H9 (cell line): ENCODE measurements at regions not wholly inside any gene's neighbourhood (a gene's known extent, or its start where the extent isn't known, plus 50 kb on each side); places are given as distances from the start of the nearest gene placed in this dataset.
A peak's percentile ranks its signal among the peaks of the same experiment; 100 is the strongest.

Experiments used
- DNase-seq: peaks from one replicate; pipeline ENCODE4 v3.0.0-alpha.2; 2017
- H2AFZ ChIP-seq: one replicate; pipeline ENCODE4 v1.6.1; 2013; ENCODE audit warnings: mild to moderate bottlenecking, low read length, control low read depth, moderate library complexity
- H2AK5ac ChIP-seq: 2 replicates; pipeline ENCODE4 v1.6.1; 2013; ENCODE audit warnings: low read length, control low read depth, mixed read lengths; ENCODE audit not compliant: insufficient read length
- H2BK120ac ChIP-seq: one replicate; pipeline ENCODE4 v1.6.1; 2013; ENCODE audit warnings: low read depth, mild to moderate bottlenecking, low read length, control low read depth, inconsistent platforms; ENCODE audit not compliant: poor library complexity, severe bottlenecking
- H2BK12ac ChIP-seq: 2 replicates; pipeline ENCODE4 v1.6.1; 2013; ENCODE audit warnings: low read length, control low read depth, mixed read lengths, low read depth; ENCODE audit not compliant: insufficient read length
- H2BK15ac ChIP-seq: 2 replicates; pipeline ENCODE4 v1.6.1; 2013; ENCODE audit warnings: low read depth, low read length, control low read depth
- H2BK20ac ChIP-seq: one replicate; pipeline ENCODE4 v1.6.1; 2013; ENCODE audit warnings: low read depth, mild to moderate bottlenecking, low read length, control low read depth, inconsistent platforms; ENCODE audit not compliant: poor library complexity, severe bottlenecking
- H2BK5ac ChIP-seq: 2 replicates; pipeline ENCODE4 v1.6.1; 2013; ENCODE audit warnings: low read length, control low read depth, mixed read lengths; ENCODE audit not compliant: insufficient read length
- H3K14ac ChIP-seq: 2 replicates; pipeline ENCODE4 v1.6.1; 2013; ENCODE audit warnings: low read length, control low read depth; ENCODE audit not compliant: insufficient read depth
- H3K18ac ChIP-seq: 2 replicates; pipeline ENCODE4 v1.6.1; 2013; ENCODE audit warnings: low read depth, mild to moderate bottlenecking, mixed read lengths, low read length, control low read depth; ENCODE audit not compliant: insufficient read length
- H3K23ac ChIP-seq: 2 replicates; pipeline ENCODE4 v1.6.1; 2013; ENCODE audit warnings: low read length, control low read depth, mixed read lengths, low read depth; ENCODE audit not compliant: insufficient read length
- H3K23me2 ChIP-seq: 2 replicates; pipeline ENCODE4 v1.6.1; 2013; ENCODE audit warnings: low read depth, mild to moderate bottlenecking, mixed read lengths, low read length, control low read depth; ENCODE audit not compliant: insufficient read length, poor library complexity, severe bottlenecking
- H3K27ac ChIP-seq: 2 replicates; pipeline ENCODE4 v1.5.1; 2013; ENCODE audit warnings: low read length, control low read depth, mixed read lengths, low read depth; ENCODE audit not compliant: insufficient read length
- H3K27me3 ChIP-seq: 2 replicates; pipeline ENCODE4 v1.6.1; 2013; ENCODE audit warnings: low read length, control low read depth, inconsistent platforms; ENCODE audit not compliant: insufficient read depth
- H3K4ac ChIP-seq: 2 replicates; pipeline ENCODE4 v1.6.1; 2013; ENCODE audit warnings: low read depth, mild to moderate bottlenecking, control low read depth, inconsistent platforms, low read length, moderate library complexity
- H3K4me1 ChIP-seq: 2 replicates; pipeline ENCODE4 v1.6.1; 2013; ENCODE audit warnings: low read length, control low read depth, inconsistent platforms; ENCODE audit not compliant: insufficient read depth
- H3K4me2 ChIP-seq: 2 replicates; pipeline ENCODE4 v1.6.1; 2013; ENCODE audit warnings: low read length, control low read depth, mixed read lengths; ENCODE audit not compliant: insufficient read length, insufficient read depth
- H3K56ac ChIP-seq: 2 replicates; pipeline ENCODE4 v1.6.1; 2013; ENCODE audit warnings: low read depth, mild to moderate bottlenecking, mixed read lengths, low read length, control low read depth; ENCODE audit not compliant: insufficient read length
- H3K79me1 ChIP-seq: 2 replicates; pipeline ENCODE4 v1.6.1; 2013; ENCODE audit warnings: low read depth, mild to moderate bottlenecking, moderate library complexity, low read length, control low read depth, inconsistent platforms; ENCODE audit not compliant: insufficient read depth, poor library complexity, severe bottlenecking
- H3K79me2 ChIP-seq: 2 replicates; pipeline ENCODE4 v1.6.1; 2013; ENCODE audit warnings: low read length, control low read depth, inconsistent platforms; ENCODE audit not compliant: insufficient read depth
- H3K9ac ChIP-seq: 2 replicates; pipeline ENCODE4 v1.6.1; 2013; ENCODE audit warnings: low read length, control low read depth, mixed read lengths; ENCODE audit not compliant: insufficient read length; ENCODE audit errors: extremely low read depth
- H3K9me3 ChIP-seq: one replicate; pipeline ENCODE4 v1.6.1; 2013; ENCODE audit warnings: low read depth, low read length, inconsistent platforms; ENCODE audit not compliant: control insufficient read depth
- H3T11ph ChIP-seq: one replicate; pipeline ENCODE4 v1.6.1; 2013; ENCODE audit warnings: mild to moderate bottlenecking, low read length, control low read depth, inconsistent platforms
- H4K20me1 ChIP-seq: one replicate; pipeline ENCODE4 v1.6.1; 2013; ENCODE audit not compliant: control insufficient read depth, insufficient read length, insufficient read depth
- H4K5ac ChIP-seq: 2 replicates; pipeline ENCODE4 v1.6.1; 2013; ENCODE audit warnings: low read depth, mild to moderate bottlenecking, mixed read lengths, low read length, control low read depth; ENCODE audit not compliant: insufficient read length
- H4K8ac ChIP-seq: replicated peaks from 2 replicates; pipeline ENCODE4 v1.6.1; 2013; ENCODE audit warnings: low read length, control low read depth, mixed read lengths, low read depth; ENCODE audit not compliant: insufficient read length
- H4K91ac ChIP-seq: 2 replicates; pipeline ENCODE4 v1.6.1; 2013; ENCODE audit warnings: low read depth, mild to moderate bottlenecking, moderate library complexity, mixed read lengths, low read length, control low read depth; ENCODE audit not compliant: insufficient read length
- H3K27ac Mint-ChIP-seq, 3 experiments: 2 replicates in 2 of 3; 3 replicates in 1 of 3; pipeline ENCODE4 v1.8.0; 2020 to 2021; ENCODE audit warnings: mixed read lengths in 3 of 3, mild to moderate bottlenecking in 1 of 3, moderate library complexity in 1 of 3
- H3K27me3 Mint-ChIP-seq: 2 replicates; pipeline ENCODE4 v1.8.0; 2021; ENCODE audit warnings: low read depth, mild to moderate bottlenecking, moderate library complexity, mixed read lengths
- H3K36me3 Mint-ChIP-seq, 3 experiments: 2 replicates in 2 of 3; 3 replicates in 1 of 3; pipeline ENCODE4 v1.8.0; 2020 to 2021; ENCODE audit warnings: low read depth in 3 of 3, mixed read lengths in 3 of 3; ENCODE audit not compliant: insufficient read depth in 1 of 3
- H3K4me1 Mint-ChIP-seq, 2 experiments: 2 replicates each; pipeline ENCODE4 v1.8.0; 2020; ENCODE audit warnings: mixed read lengths in 2 of 2
- H3K4me3 Mint-ChIP-seq, 2 experiments: 2 replicates in 1 of 2; 3 replicates in 1 of 2; pipeline ENCODE4 v1.8.0; 2020 to 2021; ENCODE audit warnings: mild to moderate bottlenecking in 2 of 2, mixed read lengths in 2 of 2, moderate library complexity in 1 of 2
- H3K9me3 Mint-ChIP-seq, 2 experiments: 2 replicates in 1 of 2; 3 replicates in 1 of 2; pipeline ENCODE4 v1.8.0; 2020; ENCODE audit warnings: mild to moderate bottlenecking in 2 of 2, mixed read lengths in 2 of 2, moderate library complexity in 1 of 2
- WGBS: extraction: QIAGEN DNeasy Blood & Tissue Kit; methylation state at CpG from one replicate; pipeline ENCODE4 v1.1.7; 2013; ENCODE audit warnings: missing lambda C conversion rate, low lambda C conversion rate, mixed read lengths; ENCODE audit not compliant: insufficient read length; ENCODE audit errors: extremely low coverage; 5-methylcytosine and 5-hydroxymethylcytosine counted together
- TF ChIP-seq, protein P1 (sequence below): fragments of 200-600 bp; sonication (generic); conservative IDR thresholded peaks from 3 replicates; pipeline ENCODE4 v1.8.0; 2021; ENCODE audit warnings: antibody characterized with exemption, mild to moderate bottlenecking

DNA sequence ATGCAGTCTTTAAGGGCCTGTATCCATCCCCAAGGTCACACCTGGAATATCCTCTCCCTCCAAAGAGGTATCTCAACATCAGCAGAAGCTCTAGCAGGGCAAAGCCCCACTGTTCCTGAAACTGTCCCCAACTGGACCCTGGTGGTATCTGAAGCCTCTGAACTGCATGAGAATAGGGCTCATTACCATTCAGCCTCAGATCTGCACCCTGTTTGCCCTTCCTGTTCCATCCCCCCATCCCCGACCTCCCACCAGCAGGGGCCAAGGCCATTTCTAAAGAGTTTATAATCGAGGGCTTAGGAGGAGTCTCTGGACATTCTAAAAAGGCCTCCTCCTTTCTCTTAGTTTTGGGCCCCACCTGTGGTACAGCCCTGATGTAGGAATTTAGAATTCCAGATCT, 74.0 kb upstream of the THY1 start:
- Histone ChIP-seq H2BK12ac (no peak overlapping the region), H4K5ac (no peak overlapping the region), H4K91ac (no peak overlapping the region), H3K14ac (no peak overlapping the region), H3K4me2 (peak overlapping the region; percentile 14), H3K23me2 (no peaks in the 10 kb centered on the region), H3K27ac (no peak overlapping the region), H3K4ac (no peak overlapping the region), H3K79me1 (no peaks in the 10 kb centered on the region), H4K20me1 (peaks cover 2% of the 10 kb centered on the region), H2BK20ac (no peak overlapping the region), H4K8ac (no peak overlapping the region), H3K9ac (no peak overlapping the region), H2AK5ac (no peak overlapping the region), H3K18ac (no peak overlapping the region), H3K79me2 (no peaks in the 10 kb centered on the region), H3K4me1 (peaks cover 21% of the 10 kb centered on the region; the same call in 1 of the 2 replicates), H2BK15ac (no peak overlapping the region), H3K9me3 (no peaks in the 10 kb centered on the region), H2AFZ (no peak overlapping the region), H3K23ac (no peak overlapping the region), H2BK120ac (no peak overlapping the region), H3T11ph (no peak overlapping the region), H3K56ac (no peak overlapping the region), H3K27me3 (no peaks in the 10 kb centered on the region), H2BK5ac (no peak overlapping the region)
- H3K9me3 Mint-ChIP-seq: no peaks in the 10 kb centered on the region; a peak in 1 of 5 replicates
- H3K4me3 Mint-ChIP-seq: no peak overlapping the region; a peak in 1 of 5 replicates
- H3K27me3 Mint-ChIP-seq: peaks cover 8% of the 10 kb centered on the region
- TF ChIP-seq, protein P1, sequence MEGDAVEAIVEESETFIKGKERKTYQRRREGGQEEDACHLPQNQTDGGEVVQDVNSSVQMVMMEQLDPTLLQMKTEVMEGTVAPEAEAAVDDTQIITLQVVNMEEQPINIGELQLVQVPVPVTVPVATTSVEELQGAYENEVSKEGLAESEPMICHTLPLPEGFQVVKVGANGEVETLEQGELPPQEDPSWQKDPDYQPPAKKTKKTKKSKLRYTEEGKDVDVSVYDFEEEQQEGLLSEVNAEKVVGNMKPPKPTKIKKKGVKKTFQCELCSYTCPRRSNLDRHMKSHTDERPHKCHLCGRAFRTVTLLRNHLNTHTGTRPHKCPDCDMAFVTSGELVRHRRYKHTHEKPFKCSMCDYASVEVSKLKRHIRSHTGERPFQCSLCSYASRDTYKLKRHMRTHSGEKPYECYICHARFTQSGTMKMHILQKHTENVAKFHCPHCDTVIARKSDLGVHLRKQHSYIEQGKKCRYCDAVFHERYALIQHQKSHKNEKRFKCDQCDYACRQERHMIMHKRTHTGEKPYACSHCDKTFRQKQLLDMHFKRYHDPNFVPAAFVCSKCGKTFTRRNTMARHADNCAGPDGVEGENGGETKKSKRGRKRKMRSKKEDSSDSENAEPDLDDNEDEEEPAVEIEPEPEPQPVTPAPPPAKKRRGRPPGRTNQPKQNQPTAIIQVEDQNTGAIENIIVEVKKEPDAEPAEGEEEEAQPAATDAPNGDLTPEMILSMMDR: no peak
- H3K4me1 Mint-ChIP-seq: peaks cover 47 to 58% of the 10 kb centered on the region in 2 experiments
- no peak for DNase-seq
- no peaks in the 10 kb centered on the region for H3K36me3 Mint-ChIP-seq
- WGBS: no CpG with 5 or more reads among the region's 2 CpGs
- H3K27ac Mint-ChIP-seq: 0 out of 7 replicates have a peak overlapping the region, but pooled peaks of 1 of the 3 experiments have one; percentile 28
